HAP-1 (cell line): ENCODE measurements at regions not wholly inside any gene's neighbourhood (a gene's known extent, or its start where the extent isn't known, plus 50 kb on each side); places are given as distances from the start of the nearest gene placed in this dataset.
"Not testable (repeated sequence)": the region's sequence is repeated elsewhere in the genome, so short reads cannot be mapped to it uniquely, and the experiment has no call there.

Experiments used
- DNase-seq, 2 experiments: peaks; one replicate each; pipeline ENCODE4 v3.0.0-alpha.2; 2016 to 2020; ENCODE audit warnings: low spot score in 2 of 2
- H3K27me3 ChIP-seq: fragments of 250-450 bp; sonication (Bioruptor Pico); 2 replicates; pipeline ENCODE4 v1.5.1; 2020; ENCODE audit warnings: low read depth, mild to moderate bottlenecking, moderate library complexity
- H3K36me3 ChIP-seq: fragments of 250-450 bp; sonication (Bioruptor Pico); replicated peaks from 2 replicates; pipeline ENCODE4 v1.5.1; 2020; ENCODE audit warnings: mild to moderate bottlenecking
- H3K4me1 ChIP-seq: fragments of 250-450 bp; sonication (Bioruptor Pico); 2 replicates; pipeline ENCODE4 v1.5.1; 2020; ENCODE audit warnings: mild to moderate bottlenecking
- H3K4me3 ChIP-seq: fragments of 250-450 bp; sonication (Bioruptor Pico); 2 replicates; pipeline ENCODE4 v1.5.1; 2020; ENCODE audit warnings: mild to moderate bottlenecking, moderate library complexity
- H3K9me3 ChIP-seq: fragments of 250-450 bp; sonication (Bioruptor Pico); 2 replicates; pipeline ENCODE4 v1.5.1; 2020; ENCODE audit warnings: mild to moderate bottlenecking, moderate library complexity
- in situ Hi-C: fragments of 300-500 bp; cut with MboI; formaldehyde crosslinking; loops from 3 replicates; pipeline ENCODE4 v1.14.3; 2020; ENCODE audit warnings: low sequenced_read_pairs, inconsistent platforms, mixed read lengths

GRCh38 chr3:185995352-185995751 is 57.5 kb upstream of the TRA2B start:
- DNase-seq, result no peak

GRCh38 chr3:185992831-185993374 is 55.1 kb upstream of the TRA2B start:
- Histone ChIP-seq H3K9me3 (no peaks in the 10 kb centered on the region), H3K4me3 (no peak overlapping the region), H3K4me1 (no peaks in the 10 kb centered on the region), H3K36me3 (no peaks in the 10 kb centered on the region), H3K27me3 (no peaks in the 10 kb centered on the region)
- no peak for DNase-seq
- in situ Hi-C loops, result no loop called here

More at GRCh38 chr3:185995352-185995751, 57.5 kb upstream of the TRA2B start:
- H3K4me3 ChIP-seq, result no peak overlapping the region
- no peaks in the 10 kb centered on the region for H3K27me3 ChIP-seq
- in situ Hi-C loops, result no loop called here
- no peaks in the 10 kb centered on the region for H3K4me1 ChIP-seq
- H3K9me3 ChIP-seq, result no peaks in the 10 kb centered on the region
- H3K36me3 ChIP-seq, result no peaks in the 10 kb centered on the region

GRCh38 chr3:185990995-185991394 is 53.2 kb upstream of the TRA2B start:
- DNase-seq, H3K4me1 ChIP-seq, H3K9me3 ChIP-seq, H3K36me3 ChIP-seq, H3K4me3 ChIP-seq, H3K27me3 ChIP-seq, in situ Hi-C loops: not testable (repeated sequence)

GRCh38 chr3:185989511-185989910 is 51.7 kb upstream of the TRA2B start:
- H3K36me3 ChIP-seq, result no peaks in the 10 kb centered on the region
- in situ Hi-C loops, result loop anchor here (10.0 kb wide), 1 partner anchor 265 kb away; no protein-coding TSS in a partner anchor
- H3K9me3 ChIP-seq, result no peaks in the 10 kb centered on the region
- H3K4me1 ChIP-seq, result no peaks in the 10 kb centered on the region
- no peaks in the 10 kb centered on the region for H3K27me3 ChIP-seq
- H3K4me3 ChIP-seq, result no peak overlapping the region
- no peak for DNase-seq

- Histone ChIP-seq H3K4me3 (no peak overlapping the region), H3K9me3 (no peaks in the 10 kb centered on the region), H3K36me3 (no peaks in the 10 kb centered on the region), H3K4me1 (no peaks in the 10 kb centered on the region), H3K27me3 (no peaks in the 10 kb centered on the region; the same call in 1 of the 2 replicates)
- DNase-seq, result no peak
- in situ Hi-C loops, result loop anchor here (10.0 kb wide), 1 partner anchor 266 kb away; no protein-coding TSS in a partner anchor
Measured at GRCh38 chr3:185988816-185989175, 51.0 kb upstream of the TRA2B start.

GRCh38 chr3:185988080-185988815 is 50.4 kb upstream of the TRA2B start:
- in situ Hi-C loops, result loop anchor here (10.0 kb wide), 1 partner anchor 267 kb away; no protein-coding TSS in a partner anchor
- DNase-seq, result no peak
- no peaks in the 10 kb centered on the region for H3K4me1 ChIP-seq
- no peaks in the 10 kb centered on the region for H3K9me3 ChIP-seq
- H3K36me3 ChIP-seq, result no peaks in the 10 kb centered on the region
- no peak overlapping the region for H3K4me3 ChIP-seq
- no peaks in the 10 kb centered on the region; the same call in 1 of the 2 replicates for H3K27me3 ChIP-seq
